Ecto neural progenitor cell (in vitro differentiated cells): ENCODE measurements at regions not wholly inside any gene's neighbourhood (a gene's known extent, or its start where the extent isn't known, plus 50 kb on each side); places are given as distances from the start of the nearest gene placed in this dataset.

ENCODE experiments used
- DNase-seq: peaks from one replicate; pipeline ENCODE4 v3.0.0-alpha.2; 2018; ENCODE audit warnings: low spot score

DNA sequence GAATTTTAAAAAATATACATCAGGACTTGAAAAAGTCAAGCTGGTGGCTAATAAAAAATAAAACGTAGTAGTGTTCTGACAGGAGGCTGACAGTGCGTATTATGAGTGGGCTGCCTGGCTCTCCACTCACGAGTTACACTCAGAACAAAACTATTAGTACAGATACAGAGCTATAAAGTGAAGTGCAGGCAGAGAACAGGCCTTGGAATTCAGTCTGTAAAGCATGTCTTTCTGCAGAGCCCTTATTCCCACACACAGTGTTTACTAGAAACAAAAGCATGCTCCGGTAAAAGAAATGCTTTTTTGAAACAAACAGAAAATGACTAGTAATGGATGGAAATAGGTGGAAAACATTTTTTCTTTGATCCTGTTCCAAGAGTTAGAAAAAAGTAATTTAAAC lies 334.7 kb downstream of the DIRAS2 start:
- DNase-seq = no peak

DNA sequence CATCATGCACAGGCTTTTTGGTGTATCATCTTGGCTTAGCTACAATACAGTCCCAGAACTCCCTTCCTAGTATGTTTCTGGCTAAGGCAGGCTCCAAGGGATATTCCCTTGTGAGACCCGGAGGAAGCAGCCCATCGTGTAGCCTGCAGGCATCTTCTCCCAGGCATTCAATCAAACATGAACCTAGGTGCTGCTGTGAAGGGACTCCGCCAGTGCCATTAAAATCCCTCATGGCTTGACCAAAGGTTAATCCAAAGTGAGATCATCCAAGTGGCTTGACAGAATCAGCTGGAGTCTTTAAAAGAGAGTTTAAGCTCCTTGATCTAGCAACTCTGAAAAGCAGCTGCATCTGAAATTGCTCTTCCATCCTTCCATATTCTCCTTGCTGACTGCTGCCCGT lies 333.9 kb downstream of the DIRAS2 start:
- DNase-seq = no peak

DNA sequence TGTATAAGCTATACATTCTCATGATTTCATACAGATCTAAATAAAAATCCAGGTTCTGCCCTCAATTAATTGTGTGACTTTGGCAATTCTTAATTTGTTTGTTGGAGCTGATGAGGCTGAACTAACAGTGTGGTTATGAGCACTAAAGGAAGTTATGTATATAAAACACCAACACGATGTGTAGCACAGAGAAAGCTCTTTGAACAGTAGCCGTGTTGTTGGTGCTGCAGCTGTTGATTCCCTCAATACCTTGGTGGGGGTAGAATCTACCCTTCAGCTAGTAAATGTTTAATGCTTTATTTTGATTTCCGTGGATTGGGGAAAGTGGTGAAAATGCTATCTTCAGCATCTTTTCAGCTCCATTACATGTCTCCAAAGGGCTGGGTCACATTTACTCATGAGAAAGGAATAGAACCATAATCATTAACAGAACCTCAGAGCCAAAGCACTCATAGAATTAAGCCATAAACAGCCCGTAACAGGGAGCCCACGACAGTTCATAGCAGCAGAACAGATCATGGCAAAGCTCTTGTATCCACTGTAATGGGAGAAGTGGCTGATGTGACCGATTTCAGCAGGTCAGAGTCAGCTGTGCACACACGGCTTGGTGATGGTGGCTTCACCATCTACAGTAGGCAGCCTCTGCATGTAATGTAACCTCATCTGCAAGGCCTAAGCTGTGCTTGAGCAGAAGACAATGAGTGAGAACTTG lies 332.7 kb downstream of the DIRAS2 start:
- DNase-seq = no peak

DNA sequence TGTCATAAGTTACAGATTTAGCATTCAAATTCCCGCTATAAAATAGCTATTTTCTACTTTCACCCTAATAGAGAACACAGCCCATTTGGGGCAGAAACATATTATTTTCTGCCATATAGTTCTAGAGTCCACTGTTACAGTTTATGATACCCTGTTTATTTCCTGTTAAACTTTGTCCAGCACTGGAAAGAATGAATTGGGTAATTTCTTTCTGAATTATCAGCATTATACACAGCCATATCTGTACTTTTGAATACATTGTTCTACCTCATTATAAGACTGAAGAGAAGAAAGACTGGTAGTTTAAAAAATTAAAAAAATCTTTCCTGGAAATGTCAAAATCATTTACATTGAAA lies 332.1 kb downstream of the DIRAS2 start:
- no peak for DNase-seq

DNA sequence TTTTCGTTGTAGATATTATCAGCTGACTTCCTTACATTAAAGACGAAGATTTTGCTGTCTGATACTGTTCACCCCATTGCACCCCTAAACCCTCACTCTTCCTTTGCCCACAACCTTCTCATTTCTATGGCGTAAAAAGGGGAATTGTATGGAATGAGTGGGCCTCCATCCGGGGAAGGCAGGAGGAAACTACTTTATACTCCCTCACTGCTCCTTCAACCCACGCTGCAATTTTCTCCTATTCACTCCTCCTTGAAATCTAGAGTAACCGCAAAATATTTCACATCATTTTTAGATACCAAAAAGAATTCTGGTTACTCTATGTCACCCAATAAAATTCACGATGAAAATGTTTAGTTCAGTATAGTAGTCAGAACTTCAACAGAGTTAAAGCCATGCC lies 330.8 kb downstream of the DIRAS2 start:
- no peak for DNase-seq

DNA sequence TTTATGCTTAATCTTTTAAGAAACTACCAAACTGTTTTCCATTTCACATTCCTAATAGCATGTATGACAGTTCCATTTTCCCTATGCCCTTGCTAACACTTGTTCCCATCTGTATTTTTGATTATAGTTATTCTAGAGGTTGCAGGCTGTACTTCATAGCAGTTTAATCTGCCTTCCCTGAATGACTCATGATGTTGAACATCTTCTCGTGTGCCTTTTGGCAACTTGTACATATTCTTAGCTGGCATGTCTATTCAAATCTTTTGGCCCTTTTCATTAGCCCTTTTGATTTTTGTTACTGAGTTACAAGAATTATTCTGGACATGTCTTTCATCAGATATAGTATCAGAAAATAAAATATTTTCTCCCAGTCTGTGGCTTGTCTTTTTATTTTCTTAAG lies 320.3 kb downstream of the DIRAS2 start:
- no peak for DNase-seq

DNA sequence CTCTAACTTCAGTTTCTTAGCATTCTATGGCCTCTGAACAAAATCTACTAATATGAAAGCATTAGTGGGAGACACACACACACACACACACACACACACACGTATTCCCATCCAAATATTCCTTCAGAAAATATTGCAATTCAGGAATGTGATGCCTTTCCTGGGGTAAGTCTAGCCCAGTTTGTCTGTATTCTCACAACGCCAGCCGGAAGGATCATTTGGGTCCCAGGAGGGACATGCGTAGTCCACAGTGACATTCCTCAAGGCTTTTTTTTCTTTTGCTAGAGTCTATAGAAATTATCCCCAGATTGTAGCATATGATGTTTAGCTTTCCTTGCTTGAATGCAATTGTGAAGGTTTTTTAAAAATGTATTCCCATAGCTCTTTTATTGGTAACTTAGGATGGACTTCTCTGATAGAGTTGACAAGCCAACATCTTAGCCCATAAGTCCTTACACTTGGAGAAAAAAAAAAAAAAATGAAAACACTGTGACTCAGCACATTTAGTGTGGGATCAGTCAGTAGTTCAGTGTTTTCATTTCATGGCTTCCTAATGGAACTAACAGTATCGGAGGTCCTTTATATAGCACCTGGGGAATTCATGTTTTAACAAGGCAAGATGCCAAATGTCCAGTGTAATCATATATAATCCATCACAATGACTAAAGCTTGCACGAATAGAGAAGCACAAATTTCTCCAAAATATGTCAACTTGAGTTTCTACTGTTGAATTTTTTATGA lies 316.5 kb downstream of the DIRAS2 start:
- no peak for DNase-seq

DNA sequence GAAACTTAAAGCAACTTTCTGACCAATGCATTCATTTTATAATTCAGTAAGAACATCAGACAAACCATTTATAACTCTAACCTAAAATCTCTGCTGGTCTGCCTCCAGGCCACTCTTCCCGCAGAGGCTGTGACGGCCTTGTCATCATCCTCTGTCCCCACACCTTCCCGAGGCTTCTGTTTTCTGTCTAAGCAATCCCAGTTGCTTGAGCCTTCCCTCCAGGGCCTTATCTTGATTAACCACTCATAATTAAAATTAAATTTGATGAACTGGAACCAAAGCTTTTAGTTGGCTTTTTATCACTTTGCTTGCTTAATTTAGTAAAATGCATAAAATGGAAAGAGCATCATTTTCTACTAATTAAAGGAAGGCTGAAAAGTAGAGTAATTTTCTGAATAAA lies 312.4 kb downstream of the DIRAS2 start:
- DNase-seq = no peak

DNA sequence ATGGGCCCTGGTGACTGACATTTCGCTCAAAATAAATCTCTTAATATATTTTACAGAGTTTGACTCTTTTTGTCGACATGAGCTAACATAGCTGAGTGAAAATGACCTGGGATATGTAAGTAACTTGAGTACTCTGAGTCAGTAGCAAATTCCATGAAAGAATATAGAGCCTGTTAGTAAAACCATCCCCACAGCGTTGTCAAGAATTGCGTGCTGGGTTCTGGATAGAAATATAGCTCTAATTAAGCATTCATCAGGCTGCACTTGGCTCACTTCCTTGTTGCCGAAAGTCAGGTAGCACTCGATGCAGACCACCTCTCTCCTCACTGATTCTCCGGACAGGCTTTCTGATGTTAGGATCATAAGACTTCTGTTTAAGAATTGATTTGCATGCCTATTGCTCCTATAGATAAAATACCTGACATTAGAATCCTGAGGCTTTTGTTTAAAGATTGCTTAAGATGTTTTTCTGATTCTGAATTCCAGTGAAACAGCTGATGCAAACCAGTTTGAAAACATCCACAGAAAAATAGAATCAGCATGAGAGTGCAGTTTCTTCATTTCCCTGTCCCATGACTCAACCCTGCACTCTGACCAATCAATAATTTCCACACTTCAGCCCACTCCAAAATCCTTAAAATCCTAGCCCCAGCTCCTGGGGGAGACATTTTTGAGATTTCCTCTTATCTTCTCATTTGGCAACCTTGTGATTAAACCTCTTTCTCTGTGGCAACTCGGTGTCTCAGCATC lies 310.6 kb downstream of the DIRAS2 start:
- no peak for DNase-seq

DNA sequence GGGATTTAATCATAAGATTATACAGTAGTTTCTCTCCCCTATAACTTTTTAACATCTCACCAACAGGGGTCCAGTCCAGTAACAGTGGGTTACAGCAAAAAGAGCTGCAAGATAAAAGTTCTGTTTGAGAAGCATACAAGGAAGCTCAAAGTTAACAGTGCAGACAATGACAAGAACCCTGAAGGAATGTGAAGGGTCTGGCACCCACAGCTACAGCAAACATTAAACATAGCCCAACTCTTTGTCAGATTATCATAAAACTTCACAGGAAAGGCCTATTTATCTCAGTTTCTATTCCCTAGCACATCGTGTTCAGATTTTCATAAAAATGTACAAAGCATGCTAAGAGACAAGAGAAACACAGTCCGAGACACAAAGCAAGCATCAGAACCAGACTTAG lies 309.4 kb downstream of the DIRAS2 start:
- DNase-seq = no peak

DNA sequence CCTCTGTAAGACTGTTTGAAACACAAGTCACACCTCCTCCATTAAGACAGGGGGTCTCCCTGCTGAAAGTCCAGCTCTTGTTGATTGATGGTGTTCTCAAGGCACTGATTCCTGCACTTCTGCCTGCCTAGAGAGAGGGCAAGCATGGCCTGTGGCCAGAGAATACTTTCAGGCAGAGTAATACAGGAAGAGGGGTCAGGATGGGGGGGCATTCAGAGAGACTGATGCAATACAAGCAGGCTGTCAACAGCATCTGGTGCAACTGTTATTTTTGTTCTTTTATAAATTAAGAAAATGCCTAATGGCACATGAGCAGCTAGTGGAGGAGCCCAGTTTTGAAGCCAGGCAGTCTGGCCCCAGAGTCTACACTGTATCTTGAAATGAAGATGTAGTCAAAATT lies 302.2 kb downstream of the DIRAS2 start:
- no peak for DNase-seq

DNA sequence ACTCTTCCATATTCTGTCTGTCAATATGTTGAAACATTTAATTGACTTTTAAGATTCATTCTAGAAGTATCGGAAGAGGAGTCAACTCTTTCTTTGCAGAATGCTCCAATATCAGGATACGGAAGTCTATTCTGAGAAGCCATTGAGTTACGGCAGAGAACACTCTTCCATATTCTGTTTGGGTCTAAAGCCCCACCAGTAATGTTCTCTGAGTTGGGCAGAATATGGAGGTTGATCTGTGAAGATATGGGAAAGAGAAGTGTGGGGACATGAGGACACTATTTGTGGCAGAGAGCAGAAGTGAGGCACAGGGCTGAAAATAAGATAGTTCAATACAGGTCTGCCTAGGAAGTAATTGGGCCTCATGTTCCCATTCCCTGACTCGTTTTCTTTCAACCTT lies 300.0 kb downstream of the DIRAS2 start:
- DNase-seq = no peak

DNA sequence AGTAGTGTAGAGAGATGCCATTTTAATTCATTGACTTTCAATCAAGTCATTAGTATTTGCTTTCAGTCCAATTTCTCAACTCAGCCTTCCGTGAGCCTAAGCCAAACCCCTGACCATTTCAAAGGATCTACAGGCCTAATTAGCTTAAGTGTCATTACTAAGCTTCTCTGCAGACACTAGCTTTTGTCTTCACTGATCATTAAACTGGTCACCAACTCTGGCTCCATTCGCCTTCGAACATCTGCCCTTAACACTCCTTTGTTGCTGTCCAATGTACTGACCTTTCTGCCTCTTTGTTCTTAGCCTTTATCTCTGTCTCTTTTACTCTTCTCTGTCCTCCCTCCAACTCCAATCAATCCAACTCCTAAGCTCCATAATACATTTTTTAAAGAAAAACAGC lies 299.3 kb downstream of the DIRAS2 start:
- DNase-seq = no peak

DNA sequence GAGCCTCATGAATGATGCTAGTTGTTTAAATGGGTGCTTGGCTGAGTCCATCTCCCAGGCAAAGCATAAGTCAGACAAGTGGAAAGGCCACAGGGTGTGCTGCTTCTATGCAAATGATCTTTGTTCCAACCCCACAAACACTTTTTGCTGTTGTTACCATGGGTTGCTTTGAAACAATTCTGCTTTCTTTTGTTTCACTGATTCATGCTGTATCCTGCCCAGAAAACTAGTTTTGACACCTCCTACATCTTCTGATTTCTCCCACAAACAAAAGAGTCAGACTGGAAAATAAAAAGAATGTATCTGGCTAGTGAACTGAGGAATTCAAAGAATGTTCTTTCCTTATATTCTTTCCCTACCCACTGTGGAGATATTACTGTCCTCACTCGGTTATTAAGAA lies 298.6 kb downstream of the DIRAS2 start:
- no peak for DNase-seq

DNA sequence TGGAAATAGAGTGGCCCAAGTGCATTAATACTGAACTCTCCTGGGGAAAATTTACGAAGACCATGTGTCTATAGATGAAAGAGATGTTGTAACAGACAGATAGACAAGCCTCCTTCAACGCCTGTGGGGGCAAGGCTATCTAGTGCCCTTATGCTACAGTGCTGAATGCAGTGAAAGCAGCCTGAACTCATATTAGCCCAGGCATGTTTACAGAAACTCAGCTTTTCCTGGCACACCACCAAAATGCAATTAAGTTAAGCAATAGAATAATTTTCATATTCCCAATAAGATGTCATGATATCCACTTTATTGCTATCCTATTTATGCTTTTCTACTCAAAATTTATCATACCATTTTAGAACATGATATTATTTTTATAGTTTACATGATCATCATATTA lies 277.0 kb downstream of the DIRAS2 start:
- DNase-seq = no peak

DNA sequence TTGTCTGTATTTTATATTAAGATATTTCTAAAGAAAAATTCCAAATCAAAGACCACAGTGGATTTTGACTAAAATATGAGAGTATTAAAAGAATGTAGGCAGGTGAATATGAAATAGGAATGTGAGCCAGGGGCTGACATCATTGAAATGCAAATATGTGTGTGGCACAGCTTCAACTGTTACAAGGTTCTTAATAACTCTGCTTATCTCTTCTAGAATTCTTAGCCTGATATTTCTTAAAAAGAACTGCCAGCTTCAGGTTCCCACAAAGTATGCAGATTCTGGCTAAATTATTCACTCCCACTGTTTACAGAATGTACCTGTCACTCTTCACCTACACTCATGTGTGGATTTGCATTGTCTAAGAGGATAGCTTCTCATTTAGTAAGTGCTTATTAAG lies 274.4 kb downstream of the DIRAS2 start:
- no peak for DNase-seq

DNA sequence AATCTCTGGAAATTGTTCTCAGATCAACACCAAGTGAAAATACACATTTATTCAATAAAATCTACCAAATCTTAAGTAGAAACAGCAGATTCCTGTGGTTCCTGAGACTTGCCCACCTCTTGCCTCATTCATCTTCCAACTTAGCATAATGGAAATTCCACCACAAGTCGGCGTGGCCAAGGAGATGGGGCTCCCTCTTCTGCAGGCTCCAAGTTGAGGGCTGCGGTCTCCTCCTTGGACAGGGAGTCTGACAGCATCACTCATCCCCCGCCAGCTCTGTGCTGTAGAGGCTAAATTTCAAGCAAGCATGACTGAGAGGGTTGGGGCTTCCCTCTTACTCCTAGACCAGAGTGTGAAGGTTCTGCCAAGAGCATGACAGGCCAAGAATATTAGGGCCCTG lies 273.7 kb downstream of the DIRAS2 start:
- DNase-seq = no peak

DNA sequence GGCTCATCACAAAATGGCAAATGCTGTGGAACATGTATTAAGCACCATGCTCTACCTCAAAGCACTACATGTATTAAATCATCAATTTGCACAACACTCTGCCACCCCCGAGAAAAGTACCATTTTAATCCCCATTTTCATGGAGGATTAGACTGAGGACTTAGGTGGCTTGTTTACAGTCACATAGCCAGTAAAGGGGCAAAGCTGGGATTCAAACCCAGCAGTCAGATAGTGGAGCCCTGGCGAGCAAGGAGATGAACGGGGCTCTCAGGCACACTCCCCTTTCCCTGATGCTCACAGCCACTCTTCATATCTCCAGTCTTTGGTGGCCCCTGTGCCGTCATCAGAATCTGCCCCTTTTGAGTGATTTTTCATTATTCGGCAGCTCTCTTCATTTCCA lies 262.9 kb downstream of the DIRAS2 start:
- no peak for DNase-seq

DNA sequence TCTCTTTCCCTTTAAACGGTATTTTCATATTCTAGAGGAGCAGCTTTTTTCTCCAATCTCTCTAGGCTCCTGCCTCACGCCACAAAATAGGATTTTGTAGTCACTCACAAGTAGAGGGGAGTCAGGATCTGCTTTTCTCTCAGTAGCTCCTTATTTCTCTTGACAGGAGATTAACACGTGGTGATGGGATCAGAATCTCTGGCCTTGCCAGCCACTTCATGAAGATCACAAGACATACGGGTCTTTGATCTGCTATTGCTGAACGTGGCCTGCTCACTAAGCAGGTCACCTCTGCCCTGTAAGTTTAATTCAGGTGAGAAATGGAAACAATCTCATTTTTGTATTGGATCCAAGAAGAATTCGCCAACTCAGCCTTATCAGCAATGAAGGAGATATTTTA lies 257.5 kb downstream of the DIRAS2 start:
- no peak for DNase-seq

DNA sequence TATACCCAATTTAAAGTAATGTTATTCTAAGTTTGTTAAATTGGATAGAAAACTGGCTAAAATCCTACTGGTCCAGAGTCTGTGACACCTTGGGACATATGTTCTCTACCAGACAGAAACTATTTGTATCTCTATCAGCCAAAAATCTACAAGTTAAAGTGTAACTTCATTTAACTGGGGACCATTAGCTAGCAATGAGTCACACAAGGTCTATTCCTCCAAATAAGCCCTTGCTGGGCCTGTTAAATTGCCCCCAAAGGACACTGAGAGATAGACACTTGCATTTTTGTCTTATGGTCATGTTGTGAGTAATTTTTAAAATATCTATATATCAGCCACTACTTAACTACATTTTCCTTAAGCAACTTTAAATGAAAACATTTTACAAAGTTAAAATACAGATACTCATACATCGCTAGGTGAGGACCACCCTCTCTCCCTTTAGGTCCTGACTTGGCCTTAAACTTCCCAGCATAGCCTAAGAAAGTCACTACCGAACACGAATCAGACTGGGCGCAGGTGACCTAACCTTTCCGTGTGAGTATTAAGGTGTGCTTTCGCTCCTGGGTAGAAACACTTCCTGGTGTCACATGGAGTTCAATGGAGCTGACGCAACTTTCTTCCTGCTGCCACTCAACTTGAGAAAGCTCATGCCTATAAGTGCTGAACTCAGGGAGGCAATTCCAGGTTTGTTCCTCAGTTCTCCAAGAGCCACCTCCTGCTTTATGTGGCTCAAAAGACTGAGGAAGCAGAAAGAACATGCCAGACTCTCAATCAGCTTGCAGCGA lies 249.1 kb downstream of the DIRAS2 start:
- DNase-seq = no peak

DNA sequence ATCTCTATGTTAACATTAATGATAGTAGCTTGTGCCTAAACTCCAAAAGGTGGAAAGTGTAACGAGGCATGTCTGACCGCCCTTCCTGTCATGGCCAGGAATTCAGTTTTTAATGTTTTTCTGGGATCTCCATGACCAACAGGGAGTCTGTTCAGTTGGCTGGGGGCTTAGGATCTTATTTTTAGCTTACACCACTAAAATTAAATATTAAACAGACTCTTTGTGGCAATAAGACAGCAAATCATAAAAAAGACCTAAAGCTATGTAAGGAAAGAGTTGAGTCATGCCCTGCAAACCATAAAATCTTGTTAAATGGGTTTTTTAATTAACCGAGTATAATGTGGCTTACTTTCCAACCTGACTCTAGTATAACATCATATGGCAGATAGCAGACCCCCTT lies 247.8 kb downstream of the DIRAS2 start:
- no peak for DNase-seq

DNA sequence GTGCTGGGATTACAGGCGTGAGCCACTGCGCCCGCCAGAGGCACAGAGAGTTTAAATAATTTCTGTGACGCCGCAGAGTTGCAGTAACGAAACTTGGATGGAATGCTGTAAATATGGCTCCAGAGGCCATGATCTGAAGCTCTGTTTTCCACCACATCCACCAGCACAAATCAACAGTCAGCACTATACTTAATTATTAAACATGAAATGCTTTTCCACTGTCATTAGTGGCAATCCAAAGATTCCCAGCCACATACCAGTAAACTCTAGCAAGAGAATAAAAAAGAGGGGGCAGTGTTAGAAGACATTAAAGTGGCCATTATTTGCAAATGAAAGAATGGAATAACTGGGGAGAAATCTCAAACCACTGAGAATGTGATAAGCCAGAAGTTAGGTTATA lies 242.5 kb downstream of the DIRAS2 start:
- DNase-seq = no peak

DNA sequence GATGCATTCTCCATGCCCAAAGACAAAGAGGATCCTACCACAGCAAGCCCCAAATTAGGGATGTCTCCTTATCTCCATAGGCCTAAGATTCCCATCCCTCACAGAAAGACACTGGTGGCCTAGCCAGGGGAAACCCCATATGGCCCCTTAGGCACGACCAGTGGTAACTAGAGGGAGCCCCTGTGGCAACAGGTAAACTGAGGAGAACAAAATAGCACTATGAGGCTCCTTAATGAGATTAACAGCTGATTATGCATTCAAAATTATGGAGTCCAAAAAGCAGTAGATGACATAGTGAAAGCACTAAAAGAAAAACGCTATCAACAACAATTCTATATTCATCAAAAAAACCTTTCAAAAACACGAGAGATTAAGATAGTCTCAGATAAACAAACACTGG lies 234.0 kb downstream of the DIRAS2 start:
- DNase-seq = no peak
